Stimulated activated CD4-positive, alpha-beta T cell treated with anti-CD3 and anti-CD28 coated beads, Interleukin-4, amount 100 ng/mL, for 48 hours (primary cell): ENCODE measurements at regions not wholly inside any gene's neighbourhood (a gene's known extent, or its start where the extent isn't known, plus 50 kb on each side); places are given as distances from the start of the nearest gene placed in this dataset.
"Not testable (repeated sequence)": the region's sequence is repeated elsewhere in the genome, so short reads cannot be mapped to it uniquely, and the experiment has no call there.

Experiments used
- DNase-seq, 2 donors: peaks; one replicate each; pipeline ENCODE4 v3.0.0-alpha.2; 2020; ENCODE audit warnings: low read depth in 2 of 2

DNA sequence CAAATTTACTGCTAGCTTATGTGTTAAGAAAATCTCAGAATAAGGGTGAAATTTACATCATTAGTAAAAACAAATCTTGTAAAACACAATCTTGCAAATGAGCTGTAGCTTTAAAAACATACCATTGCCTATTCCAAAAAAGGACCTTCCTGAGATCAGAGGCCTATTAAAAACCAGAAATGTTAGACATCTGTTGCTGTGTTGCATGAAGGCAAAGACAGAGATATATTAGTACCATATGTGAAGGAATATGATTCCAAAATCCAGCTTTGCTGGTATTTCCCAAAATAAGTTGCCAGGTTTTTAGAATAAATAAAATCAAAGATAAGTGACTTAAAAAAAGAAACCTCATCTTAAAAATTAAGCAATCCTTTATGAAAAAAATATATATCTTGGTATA lies 504.1 kb upstream of the CDIN1 start:
- DNase-seq = no peak

DNA sequence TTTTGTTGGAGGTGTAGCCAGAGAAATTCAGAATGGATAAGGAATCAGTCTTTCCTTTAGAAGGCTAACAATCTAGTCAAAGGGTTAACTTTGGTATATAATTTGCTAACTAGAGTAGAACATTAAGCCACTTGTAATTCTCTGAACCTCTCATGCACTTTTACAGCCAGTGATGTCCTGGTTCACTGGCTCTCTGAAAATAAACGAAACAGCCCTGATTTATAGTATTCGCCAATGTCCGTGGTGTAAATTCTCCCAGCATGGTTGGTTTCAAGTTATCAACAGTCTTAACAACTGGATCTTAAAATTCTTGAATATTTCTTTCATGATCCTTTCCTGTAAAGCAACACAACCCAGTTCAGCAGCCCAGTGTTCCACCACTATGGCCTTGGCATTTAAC lies 500.4 kb upstream of the CDIN1 start:
- no peak for DNase-seq

DNA sequence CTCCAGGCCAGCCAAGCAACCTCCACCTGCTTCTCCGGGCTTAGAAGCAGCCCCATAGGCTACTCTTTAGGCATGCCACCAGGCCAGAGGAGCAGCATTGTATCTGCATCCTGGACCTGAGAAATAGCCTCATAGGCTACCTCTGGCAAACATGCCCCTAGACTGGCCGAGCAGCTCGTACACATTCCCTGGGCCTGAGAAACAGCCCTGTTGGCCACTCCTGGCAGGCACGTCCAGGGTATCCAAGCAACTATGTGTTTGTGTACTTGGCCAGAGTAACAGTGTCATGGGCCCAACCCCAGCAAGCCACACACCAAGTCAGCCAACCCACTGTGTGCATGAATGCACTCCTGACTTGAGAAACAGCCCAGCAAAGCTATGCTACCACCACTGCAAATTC lies 498.7 kb upstream of the CDIN1 start:
- no peak for DNase-seq

DNA sequence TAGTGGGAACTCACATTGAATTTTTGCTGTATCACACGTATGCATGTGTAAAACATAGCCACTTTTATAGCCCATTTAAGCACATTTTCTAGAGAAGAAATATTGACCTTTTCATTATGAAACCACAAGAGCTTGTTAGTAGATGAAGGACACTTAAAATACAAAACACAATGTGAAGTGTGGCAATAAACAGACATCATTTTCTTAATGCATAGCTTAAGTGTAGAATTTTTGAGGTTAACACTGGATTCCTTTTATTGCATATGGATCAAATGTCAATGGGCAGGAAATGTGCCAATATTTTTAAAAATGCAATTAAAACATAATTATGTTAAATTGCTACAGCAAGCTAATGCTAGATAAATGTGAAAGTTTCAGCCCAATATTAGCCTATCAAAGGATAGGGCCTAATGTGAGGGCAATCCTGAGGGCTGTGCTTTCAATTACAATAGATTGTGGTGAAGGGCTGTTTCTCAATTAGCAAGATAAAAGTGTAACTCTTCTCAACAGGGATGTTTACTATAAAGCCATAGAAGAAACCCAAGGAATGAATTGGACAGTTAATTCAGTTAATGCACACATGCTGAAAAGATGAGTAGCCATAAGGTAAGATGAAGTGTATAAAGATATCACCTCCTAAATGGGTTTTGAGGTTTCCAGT lies 489.0 kb upstream of the CDIN1 start:
- DNase-seq = no peak

DNA sequence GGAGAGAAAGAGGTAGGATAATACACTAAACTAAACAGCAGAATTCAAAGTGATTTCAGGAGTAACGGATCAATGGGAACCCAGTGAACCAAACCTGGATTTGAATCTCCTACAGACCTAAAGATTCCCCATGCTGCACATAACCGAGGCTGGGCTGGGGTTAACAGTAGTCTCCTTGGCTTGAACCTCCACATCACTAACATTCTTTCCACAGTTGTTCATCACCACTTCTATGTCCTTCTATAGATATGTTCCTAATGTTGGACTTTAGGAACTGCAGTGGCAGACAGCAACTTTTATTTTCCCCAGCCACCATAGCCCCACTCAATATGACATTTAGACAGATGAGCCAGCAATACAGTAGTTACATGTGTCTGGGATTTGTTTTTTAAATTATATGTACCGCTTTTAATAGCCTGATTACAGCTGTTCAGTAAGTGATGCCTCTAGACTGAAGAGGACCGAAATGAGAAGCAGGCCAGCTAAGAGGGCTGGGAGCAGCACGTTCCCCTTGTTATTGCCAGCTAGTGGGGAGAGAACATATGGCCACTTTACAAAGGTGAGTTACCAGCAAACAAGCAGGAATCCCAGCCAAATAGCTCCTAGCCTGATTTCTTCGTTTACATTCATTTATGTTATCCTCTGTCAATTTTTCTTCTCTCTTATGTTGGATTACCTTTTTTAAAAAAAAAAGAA lies 472.6 kb upstream of the CDIN1 start:
- DNase-seq = no peak

DNA sequence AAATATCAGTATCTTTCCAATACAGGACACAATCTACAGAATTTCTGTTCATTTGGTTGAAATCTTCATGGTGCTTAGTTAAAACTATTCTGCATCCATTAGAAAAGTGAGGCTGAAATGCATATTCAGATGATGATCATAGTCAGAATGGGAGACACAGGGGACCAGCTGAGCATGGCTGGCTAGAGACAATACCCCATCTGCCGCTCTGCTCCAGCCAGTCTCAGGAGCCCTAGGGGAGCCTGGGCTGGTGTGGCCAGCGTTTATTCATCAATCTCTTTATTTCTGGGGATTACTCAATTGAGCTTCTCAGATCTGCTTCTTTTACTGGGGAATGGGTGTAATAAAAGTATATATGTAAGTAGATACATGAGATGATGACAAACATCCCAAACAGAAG lies 470.9 kb upstream of the CDIN1 start:
- no peak for DNase-seq

DNA sequence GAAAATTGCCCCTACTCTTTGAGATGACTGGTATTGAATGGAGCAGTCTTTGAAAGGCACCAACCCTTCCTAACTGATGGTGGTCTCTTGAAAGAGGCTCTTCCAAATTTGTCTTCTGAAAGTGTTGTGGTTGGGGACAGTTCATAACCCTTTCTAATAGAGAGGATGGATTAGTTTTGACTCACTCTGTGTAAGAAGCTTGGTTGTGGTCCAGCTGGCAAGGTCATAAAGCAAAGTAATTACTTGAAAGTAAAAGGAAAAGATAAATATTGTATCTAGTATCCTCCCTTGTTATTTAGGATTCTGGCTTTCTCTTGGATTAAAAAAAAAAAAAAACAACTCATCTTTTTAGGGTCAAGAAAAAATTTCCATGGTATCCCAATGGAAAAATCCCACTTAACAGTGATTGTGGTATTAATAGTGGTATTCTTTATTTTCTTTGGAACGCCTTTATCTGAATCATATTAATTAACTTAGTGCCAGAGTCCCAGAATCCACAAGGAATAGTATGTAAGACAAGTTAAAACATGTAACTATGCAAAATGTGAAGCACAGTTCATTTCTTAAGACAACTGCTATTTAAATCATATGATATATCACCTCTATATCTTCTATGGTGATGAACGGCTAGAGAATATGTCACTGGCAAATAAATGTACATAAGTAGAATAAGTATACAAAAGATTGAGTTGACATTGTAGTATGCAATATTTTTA lies 469.3 kb upstream of the CDIN1 start:
- DNase-seq = no peak

DNA sequence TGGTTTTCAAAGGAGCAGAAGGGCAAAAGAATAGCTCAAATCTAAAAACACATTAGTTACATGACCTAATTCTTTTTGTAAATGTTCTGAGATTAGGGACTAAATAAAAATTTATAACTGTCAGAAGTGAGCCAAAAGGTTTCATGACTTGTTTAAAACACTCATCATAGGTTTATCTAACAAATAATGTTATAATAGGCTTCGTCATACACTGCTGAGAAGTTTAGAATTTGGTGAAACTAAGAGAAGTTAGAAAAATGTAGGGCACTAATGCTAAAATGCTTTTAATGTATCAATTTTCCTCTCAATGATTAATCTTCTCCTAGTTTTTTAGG lies 468.8 kb upstream of the CDIN1 start:
- no peak for DNase-seq

DNA sequence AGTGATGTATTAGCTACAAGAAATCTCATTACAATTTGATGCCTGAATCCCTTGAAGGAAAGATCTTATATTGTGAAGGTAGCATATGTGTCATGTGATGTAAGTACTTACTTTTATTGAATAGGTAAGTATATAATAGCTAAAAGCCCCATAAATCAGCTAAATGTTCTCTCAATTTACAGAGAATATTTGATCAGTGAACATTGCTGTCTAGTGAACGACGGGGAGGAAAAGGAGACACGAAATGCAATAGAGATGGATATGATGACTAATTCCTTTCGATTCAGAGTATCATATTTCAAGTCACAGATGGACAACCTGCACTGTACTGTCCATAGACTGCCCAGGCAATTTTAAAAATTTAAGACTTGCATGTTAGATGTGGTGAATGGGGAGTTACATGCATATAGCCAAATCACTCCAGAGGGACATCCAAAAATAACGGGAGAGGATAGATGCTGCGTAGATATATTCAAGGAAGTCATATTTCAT lies 462.1 kb upstream of the CDIN1 start:
- DNase-seq = no peak

DNA sequence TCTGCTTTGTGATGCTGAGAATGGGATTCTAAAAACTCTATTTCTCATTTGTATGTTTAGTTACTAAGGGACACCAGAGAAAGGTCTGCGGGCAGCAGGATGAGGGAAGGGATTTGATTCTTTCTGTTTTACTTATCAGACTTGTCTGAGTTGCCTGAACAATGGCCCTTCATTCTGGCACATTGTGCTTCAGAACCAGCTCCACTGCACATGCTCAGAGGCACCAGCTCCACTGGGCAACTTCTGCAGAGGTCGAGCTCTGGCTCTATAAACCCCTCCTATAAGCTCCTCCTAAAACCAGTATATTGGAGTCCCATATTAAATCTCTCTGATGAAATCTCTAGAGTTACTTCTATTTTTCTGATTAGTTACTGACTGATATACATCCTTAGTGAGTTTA lies 453.2 kb upstream of the CDIN1 start:
- DNase-seq = no peak

DNA sequence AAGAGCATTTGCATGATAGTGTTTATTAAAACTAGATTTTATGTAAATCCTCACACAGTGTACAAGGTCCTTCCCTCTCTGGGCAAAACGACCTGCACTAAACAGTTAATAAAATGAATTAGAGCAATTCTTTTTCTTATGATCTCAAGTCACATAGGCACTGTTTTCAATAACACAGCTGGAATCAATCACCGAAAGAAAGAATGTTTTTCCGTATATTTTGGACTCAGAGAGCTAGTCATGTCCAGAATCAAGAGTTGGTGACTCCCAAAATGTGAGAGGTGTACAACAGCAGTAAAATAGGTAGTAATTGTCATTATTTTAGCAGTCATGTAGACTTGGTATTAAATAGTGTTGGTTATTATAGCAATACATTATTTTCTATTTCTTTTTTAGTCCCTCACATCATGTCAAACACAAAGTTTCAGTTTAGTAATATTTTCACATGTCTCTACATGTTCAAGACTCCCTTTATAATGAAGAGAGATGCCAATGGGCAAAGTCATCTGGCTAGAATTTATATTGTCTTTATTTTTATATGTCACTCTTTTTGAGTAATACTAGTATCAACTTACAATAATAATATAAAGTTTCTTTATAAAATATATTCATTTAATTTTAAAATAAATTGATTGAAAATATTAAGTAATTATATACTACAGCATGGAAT lies 448.6 kb upstream of the CDIN1 start:
- DNase-seq = no peak

DNA sequence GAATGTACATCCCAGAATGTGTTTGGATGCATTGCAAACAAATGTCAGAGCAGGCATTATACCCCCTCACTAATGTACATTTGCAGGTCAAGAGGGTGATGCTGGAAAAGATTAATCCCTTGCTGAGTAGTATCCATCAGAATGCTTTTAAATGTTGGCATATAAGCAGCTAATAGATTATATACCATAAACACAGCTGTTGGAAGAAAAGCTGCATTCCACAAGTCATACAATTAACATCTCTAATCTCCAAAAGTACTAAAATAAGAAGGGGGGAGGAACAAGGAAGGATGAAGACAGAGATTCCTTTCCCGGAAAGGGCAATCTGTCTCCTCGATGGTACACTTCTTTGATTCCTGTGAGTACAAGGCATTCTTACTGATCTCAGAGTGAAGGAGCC lies 445.7 kb upstream of the CDIN1 start:
- DNase-seq = no peak

DNA sequence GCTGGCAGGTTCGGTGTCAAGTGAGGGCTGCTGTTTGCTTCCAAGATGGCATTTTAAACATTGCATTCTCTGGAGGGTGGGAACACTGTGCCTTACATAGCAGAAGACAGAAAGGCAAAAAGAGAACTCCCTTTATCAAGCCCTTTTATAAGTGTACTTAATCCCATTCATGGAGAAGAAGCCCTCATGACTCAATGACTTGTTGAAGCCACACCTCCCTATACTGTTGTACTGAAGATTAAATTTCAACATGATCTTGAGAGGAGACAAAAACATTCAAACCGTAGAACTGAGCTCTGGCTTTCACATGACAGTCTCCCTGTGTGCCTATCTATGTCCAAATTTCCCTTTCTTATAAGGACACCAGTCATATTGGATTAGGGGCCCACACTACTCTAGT lies 443.4 kb upstream of the CDIN1 start:
- DNase-seq = no peak

DNA sequence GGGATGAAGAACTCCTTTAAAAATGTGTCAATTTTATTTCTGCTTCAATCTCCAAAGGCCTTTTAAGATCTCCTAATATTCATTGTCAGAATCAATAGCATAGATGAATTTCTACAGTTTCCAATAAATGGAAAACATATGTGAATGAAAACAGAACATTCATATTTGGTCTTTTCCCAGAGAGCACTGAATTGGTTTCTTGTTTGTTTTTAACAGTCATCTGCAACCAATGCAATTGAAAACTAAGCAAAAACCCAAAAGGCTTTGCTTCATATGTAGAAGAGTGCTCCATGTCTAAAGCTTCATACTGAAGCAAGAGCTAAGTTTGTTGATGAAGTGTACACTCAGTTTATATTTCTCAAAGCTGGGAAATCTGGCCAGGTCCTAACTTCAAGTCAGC lies 426.5 kb upstream of the CDIN1 start:
- no peak for DNase-seq

DNA sequence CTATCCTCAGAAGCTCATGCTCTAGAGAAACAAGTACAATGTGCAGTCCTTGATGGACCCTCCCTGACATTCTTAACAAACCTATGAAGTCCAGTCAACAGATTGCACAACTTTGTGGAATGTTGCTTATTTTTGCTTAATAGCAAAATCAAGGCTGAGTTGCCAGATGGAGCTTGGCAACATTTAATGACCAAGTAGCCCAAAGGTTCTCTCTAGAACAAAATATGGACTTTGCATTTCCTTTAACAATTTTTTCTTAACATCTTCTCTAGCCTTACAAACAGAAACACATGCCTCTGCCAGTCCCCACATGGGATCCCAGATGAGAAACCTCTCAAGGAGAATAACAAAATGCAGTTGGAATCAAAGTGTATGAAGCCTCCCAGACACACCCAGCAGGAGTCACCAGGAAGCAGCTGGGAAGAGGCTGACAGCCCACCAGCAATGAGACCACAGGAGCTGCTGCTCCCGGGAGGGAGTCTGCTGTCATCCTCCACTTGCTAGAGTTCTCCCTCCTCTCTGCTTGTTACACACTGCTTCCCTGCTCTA lies 422.5 kb upstream of the CDIN1 start:
- no peak for DNase-seq

DNA sequence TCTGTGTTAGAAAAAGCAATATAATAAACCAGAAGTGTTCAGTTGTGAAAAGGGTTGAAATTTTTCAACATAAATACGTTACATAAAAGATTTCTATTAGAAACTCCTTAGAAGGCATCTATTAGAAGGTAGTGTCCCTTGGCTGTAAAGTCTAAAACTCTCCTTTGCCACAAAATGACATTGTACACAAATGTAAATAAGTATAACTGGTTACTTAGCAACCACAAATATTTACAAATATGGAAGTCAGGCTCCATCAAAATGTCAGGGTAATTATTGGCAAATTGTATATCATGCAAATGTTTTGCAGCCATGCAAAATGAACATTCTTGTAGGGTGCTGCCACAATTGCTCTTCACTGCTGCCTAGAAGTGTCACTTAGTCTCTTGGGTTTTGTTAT lies 419.1 kb upstream of the CDIN1 start:
- DNase-seq = no peak

DNA sequence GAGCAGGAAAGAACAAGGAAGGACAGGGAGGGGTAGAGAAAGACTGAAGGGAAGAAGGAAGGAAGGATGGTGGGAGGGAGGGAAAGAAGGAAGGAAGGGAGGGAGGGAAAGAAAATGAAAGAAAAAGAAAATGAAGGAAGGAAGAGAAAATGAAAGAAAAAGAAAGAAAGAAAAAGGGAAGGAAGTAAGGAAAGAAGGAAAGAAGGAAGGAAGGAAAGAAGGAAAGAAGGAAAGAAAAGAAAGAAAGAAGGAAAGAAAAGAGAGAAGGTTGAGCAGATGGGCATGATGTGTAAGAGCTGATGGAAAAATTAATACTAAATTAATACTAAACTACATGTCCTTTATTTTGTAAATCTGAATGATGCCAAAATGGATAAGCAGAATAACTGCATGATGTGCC lies 418.3 kb upstream of the CDIN1 start:
- no peak for DNase-seq

DNA sequence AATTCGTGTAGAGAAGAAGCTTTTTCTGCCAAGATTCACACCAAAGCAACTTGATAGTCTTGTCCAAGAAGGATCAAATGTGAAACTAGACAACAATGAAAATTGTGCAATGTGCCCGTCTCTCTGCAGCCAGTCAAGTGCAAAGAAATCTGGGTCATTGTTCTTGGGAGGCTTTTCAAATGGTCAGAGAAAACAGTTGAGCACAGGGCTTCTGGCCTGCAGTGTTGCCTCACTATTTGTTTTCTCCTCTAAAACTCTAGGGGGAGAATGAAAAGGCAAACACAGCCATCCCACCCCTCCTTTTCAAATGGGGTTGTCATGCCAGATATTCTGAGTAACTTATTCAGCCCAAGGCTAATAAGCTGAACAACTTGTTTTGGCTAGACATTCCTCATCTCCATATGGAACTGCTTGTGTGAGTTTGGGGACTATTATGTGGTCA lies 417.6 kb upstream of the CDIN1 start:
- DNase-seq = no peak

DNA sequence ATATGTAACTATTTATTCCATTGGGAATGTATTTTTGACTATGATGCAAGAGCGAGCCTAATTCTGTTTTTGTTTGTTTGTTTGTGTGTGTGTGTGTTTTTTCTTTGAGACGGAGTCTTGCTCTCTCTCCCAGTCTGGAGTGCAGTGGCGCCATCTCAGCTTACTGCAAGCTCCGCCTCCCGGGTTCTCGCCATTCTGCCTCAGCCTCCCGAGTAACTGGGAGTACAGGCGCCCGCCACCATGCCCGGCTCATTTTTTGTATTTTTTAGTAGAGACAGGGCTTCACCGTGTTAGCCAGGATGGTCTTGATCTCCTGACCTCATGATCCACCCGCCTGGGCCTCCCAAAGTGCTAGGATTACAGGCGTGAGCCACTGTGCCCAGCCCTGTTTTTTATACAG lies 415.4 kb upstream of the CDIN1 start:
- not testable (repeated sequence) for DNase-seq

DNA sequence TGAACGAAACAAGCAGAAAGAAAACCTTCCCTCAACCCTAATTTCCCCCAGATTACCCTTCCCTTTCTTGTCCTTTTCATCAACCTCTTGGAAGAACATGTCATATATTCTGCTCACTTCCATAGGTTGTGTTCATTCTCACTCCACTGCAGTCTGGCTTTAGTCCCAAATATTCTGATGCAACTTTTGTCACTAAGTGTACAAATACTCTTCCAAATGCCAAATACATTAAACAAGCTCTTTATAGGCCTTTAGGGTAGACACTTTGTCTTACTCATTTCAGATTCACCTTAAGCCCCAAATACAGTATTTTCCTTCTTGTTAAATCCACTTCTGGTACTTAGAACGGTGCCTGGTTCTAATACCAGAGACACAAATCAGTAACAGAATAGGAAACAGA lies 406.5 kb upstream of the CDIN1 start:
- no peak for DNase-seq

DNA sequence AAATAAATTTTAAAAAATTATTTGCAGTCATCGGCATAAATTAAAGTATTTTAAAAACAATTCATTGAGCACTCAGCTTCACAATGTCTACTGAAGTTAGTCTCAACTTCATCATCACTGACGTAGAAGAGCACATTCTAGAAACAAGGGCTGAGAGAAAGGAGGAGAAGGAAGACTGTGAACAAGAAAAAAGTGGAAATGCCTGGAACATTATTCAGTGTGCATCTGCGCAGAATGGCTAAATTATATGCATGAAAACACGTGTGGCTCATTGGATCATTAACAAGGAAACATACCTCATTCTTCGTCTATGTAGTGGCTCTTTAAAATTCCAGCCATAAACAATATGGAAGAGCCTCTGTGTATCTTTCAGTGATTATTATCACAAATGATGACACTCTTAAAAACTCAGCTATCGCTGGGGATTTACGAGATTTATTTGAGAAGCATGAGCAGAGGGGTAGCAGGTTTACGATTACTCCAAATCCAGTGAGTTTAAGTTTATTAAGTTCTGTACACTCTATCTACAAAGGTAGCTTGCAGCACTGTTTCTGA lies 404.2 kb upstream of the CDIN1 start:
- DNase-seq = no peak

DNA sequence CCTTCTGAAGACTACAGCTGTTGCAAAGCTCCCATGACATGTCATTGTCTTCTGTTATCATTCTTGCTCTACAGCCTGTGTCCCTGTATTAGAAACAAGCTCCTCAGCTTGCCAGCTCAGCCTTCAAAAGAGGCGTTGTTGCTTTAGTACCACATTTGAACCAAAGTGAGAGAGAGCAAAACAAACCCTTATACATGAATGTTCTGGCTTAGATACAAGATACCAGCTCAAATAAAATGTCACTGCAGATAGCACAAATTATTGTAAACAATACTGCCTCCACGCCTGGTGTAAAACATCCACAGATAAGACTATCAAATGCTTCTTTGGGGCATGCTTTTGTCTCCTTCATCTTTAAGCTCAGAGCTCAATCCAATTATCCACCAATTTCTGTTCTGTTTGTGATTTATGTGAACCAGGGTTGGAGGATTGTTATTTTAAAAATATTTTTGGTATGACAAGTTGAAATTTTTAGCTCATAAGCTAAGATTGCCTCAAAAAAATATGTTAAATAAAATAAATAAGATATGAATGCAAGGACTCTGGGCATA lies 403.6 kb upstream of the CDIN1 start:
- DNase-seq = no peak
